SK-N-MC (cell line): ENCODE measurements at regions not wholly inside any gene's neighbourhood (a gene's known extent, or its start where the extent isn't known, plus 50 kb on each side); places are given as distances from the start of the nearest gene placed in this dataset.

Source experiments
- EZH2 ChIP-seq: fragments of 200-600 bp; sonication (generic); IDR thresholded peaks from one replicate; pipeline ENCODE4 v1.6.1; 2017; ENCODE audit warnings: antibody characterized with exemption
- FOXP2 ChIP-seq: optimal IDR thresholded peaks from 2 replicates; pipeline ENCODE3; 2011; ENCODE audit warnings: mild to moderate bottlenecking, moderate library complexity; ENCODE audit not compliant: insufficient read depth; ENCODE audit errors: extremely low read length, control extremely low read depth
- POLR2AphosphoS5 ChIP-seq: IDR thresholded peaks from 2 replicates; pipeline ENCODE4 v1.6.1; 2012; ENCODE audit warnings: mild to moderate bottlenecking, low read depth, low read length, borderline replicate concordance

- TF ChIP-seq EZH2 (no peak), POLR2AphosphoS5 (no peak), FOXP2 (no peak)
Measured at GRCh38 chr5:4911646-4912403, 228.3 kb upstream of the ADAMTS16 start.
